ENCODE measurements at regions not wholly inside any gene's neighbourhood (a gene's known extent, or its start where the extent isn't known, plus 50 kb on each side); places are given as distances from the start of the nearest gene placed in this dataset.

DNA sequence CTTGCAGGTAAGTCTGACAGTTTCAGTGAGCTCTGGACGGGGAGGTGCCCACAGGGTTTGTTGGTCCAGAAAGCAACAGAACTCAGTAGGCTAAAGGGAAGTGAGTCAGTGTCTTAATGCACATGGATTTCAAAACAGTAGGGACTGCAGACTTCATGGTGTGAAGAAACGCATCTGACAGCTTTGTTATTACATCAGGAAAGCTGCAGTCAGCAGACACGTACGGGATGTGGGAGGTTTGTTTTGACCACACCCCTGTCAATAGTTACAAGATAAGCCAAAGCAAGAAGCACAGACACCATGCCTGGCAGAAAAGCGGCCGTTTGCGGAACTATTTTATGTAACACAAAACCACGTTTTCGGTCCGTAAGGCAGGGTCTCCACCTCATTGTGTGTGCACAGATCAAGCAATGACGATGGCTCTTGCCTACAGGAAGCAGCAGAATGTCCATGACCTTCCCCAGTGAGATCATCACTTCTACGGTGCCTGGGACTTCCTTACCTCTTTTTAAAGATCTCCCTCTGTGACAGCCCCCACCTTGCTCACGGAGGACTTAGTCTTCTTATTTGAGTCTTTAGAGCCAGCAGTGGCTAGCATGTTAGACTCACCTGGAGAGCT lies 58.2 kb upstream of the FTH1 start (continued):
- TF ChIP-seq HEY1 (CRISPR knock-in tag; IDR thresholded peaks at IDR 0.05; ENCODE audit: borderline replicate concordance) (no peak), ZNF408 (CRISPR knock-in tag; IDR thresholded peaks at IDR 0.05; ENCODE audit: low read depth) (no peak), HOMEZ (CRISPR knock-in tag; IDR thresholded peaks at IDR 0.05) (no peak), PPARD (CRISPR knock-in tag; IDR thresholded peaks at IDR 0.05) (no peak), KLF13 (tag; IDR thresholded peaks at IDR 0.05; ENCODE audit: borderline replicate concordance, low read depth) (no peak), MEF2A (IDR thresholded peaks at IDR 0.05; ENCODE audit: control insufficient read depth, low read depth, low read length) (peak; percentile 46; the same call in 1 of the 2 replicates), THRAP3 (IDR thresholded peaks at IDR 0.05; ENCODE audit: borderline replicate concordance) (no peak), ILF3 (IDR thresholded peaks at IDR 0.05; ENCODE audit: borderline replicate concordance) (no peak), NEUROD1 (IDR thresholded peaks at IDR 0.05; ENCODE audit: borderline replicate concordance, low read depth, low read length, partially characterized antibody) (peak; percentile 92), ZFX (CRISPR knock-in tag; IDR thresholded peaks at IDR 0.05) (peak; percentile 61; the same call in 1 of the 2 replicates), GABPB2 (CRISPR knock-in tag; conservative IDR thresholded peaks at IDR 0.05) (no peak), NR2C1 (IDR thresholded peaks at IDR 0.05) (peak; percentile 54; the same call in 1 of the 2 replicates), NR2C1 (tag; IDR thresholded peaks at IDR 0.05) (peak; percentile 73), ZNF766 (CRISPR knock-in tag; conservative IDR thresholded peaks at IDR 0.05) (peak; percentile 93), SMARCB1 (IDR thresholded peaks at IDR 0.05; ENCODE audit: insufficient read length, low read depth) (no peak), TBP (optimal IDR thresholded peaks at IDR 0.05; ENCODE audit: low read depth, low read length) (peak; percentile 44), PCBP2 (IDR thresholded peaks at IDR 0.05; ENCODE audit: low read depth, low read length, poor library complexity, severe bottlenecking) (no peak)
- TF ChIP-seq, protein P1, sequence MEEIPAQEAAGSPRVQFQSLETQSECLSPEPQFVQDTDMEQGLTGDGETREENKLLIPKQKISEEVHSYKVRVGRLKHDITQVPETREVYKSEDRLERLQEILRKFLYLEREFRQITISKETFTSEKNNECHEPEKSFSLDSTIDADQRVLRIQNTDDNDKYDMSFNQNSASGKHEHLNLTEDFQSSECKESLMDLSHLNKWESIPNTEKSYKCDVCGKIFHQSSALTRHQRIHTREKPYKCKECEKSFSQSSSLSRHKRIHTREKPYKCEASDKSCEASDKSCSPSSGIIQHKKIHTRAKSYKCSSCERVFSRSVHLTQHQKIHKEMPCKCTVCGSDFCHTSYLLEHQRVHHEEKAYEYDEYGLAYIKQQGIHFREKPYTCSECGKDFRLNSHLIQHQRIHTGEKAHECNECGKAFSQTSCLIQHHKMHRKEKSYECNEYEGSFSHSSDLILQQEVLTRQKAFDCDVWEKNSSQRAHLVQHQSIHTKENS (CRISPR knock-in tag; IDR thresholded peaks at IDR 0.05) = no peak
- TF ChIP-seq, protein P2, sequence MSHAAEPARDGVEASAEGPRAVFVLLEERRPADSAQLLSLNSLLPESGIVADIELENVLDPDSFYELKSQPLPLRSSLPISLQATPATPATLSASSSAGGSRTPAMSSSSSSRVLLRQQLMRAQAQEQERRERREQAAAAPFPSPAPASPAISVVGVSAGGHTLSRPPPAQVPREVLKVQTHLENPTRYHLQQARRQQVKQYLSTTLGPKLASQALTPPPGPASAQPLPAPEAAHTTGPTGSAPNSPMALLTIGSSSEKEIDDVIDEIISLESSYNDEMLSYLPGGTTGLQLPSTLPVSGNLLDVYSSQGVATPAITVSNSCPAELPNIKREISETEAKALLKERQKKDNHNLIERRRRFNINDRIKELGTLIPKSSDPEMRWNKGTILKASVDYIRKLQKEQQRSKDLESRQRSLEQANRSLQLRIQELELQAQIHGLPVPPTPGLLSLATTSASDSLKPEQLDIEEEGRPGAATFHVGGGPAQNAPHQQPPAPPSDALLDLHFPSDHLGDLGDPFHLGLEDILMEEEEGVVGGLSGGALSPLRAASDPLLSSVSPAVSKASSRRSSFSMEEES (CRISPR knock-in tag; IDR thresholded peaks at IDR 0.05) = no peak
- TF ChIP-seq, protein P3, sequence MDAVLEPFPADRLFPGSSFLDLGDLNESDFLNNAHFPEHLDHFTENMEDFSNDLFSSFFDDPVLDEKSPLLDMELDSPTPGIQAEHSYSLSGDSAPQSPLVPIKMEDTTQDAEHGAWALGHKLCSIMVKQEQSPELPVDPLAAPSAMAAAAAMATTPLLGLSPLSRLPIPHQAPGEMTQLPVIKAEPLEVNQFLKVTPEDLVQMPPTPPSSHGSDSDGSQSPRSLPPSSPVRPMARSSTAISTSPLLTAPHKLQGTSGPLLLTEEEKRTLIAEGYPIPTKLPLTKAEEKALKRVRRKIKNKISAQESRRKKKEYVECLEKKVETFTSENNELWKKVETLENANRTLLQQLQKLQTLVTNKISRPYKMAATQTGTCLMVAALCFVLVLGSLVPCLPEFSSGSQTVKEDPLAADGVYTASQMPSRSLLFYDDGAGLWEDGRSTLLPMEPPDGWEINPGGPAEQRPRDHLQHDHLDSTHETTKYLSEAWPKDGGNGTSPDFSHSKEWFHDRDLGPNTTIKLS (IDR thresholded peaks at IDR 0.05; ENCODE audit: borderline replicate concordance, low read depth) = peak; percentile 91
